Astrocyte (in vitro differentiated cells and primary cell): ENCODE measurements at regions not wholly inside any gene's neighbourhood (a gene's known extent, or its start where the extent isn't known, plus 50 kb on each side); places are given as distances from the start of the nearest gene placed in this dataset.

ENCODE experiments used
- DNase-seq: peaks from one replicate; pipeline ENCODE4 v3.0.0-alpha.2; 2010; ENCODE audit warnings: low read depth
- FAIRE-seq: peaks from 2 replicates; lab custom pipeline; 2011; peaks lifted over from hg19 to GRCh38; lab: Jason Lieb, UNC
- H2AFZ ChIP-seq: 2 replicates; pipeline ENCODE4 v1.6.0; 2012; ENCODE audit warnings: low read depth, low read length, inconsistent platforms
- H3K27ac ChIP-seq: 2 replicates; pipeline ENCODE4 v1.5.1; 2011; ENCODE audit warnings: low read depth, low read length, inconsistent platforms
- H3K27me3 ChIP-seq: 2 replicates; pipeline ENCODE4 v1.6.0; 2011; ENCODE audit warnings: low read length, inconsistent platforms; ENCODE audit not compliant: insufficient read depth
- H3K36me3 ChIP-seq: 2 replicates; pipeline ENCODE4 v1.5.1; 2011; ENCODE audit warnings: low read length, inconsistent platforms; ENCODE audit not compliant: insufficient read depth
- H3K4me1 ChIP-seq: 2 replicates; pipeline ENCODE4 v1.5.1; 2011; ENCODE audit warnings: low read length, inconsistent platforms; ENCODE audit not compliant: insufficient read depth
- H3K4me2 ChIP-seq: 2 replicates; pipeline ENCODE4 v1.6.0; 2012; ENCODE audit warnings: low read length, inconsistent platforms
- H3K4me3 ChIP-seq: 2 replicates; pipeline ENCODE4 v1.5.1; 2011; ENCODE audit warnings: low read depth, mild to moderate bottlenecking, low read length, inconsistent platforms; ENCODE audit not compliant: insufficient read depth
- H3K79me2 ChIP-seq: 2 replicates; pipeline ENCODE4 v1.6.0; 2012; ENCODE audit warnings: mild to moderate bottlenecking, low read length, inconsistent platforms; ENCODE audit not compliant: insufficient read depth
- H3K9ac ChIP-seq: 2 replicates; pipeline ENCODE4 v1.6.0; 2012; ENCODE audit warnings: mild to moderate bottlenecking, low read length, inconsistent platforms
- H3K9me3 ChIP-seq: 2 replicates; pipeline ENCODE4 v1.5.1; 2012; ENCODE audit warnings: low read depth, mild to moderate bottlenecking, low read length, inconsistent platforms; ENCODE audit not compliant: insufficient read depth
- H4K20me1 ChIP-seq: 2 replicates; pipeline ENCODE4 v1.6.0; 2012; ENCODE audit warnings: low read length, inconsistent platforms; ENCODE audit not compliant: insufficient read depth
- H3K27ac Mint-ChIP-seq: one replicate; pipeline ENCODE4 v1.8.0; 2021; ENCODE audit warnings: mild to moderate bottlenecking, mixed read lengths; ENCODE audit not compliant: unreplicated experiment
- H3K27me3 Mint-ChIP-seq: one replicate; pipeline ENCODE4 v1.8.0; 2021; ENCODE audit warnings: low read depth, mixed read lengths; ENCODE audit not compliant: unreplicated experiment
- H3K36me3 Mint-ChIP-seq: one replicate; pipeline ENCODE4 v1.8.0; 2021; ENCODE audit warnings: low read depth, mixed read lengths; ENCODE audit not compliant: unreplicated experiment
- H3K4me1 Mint-ChIP-seq: one replicate; pipeline ENCODE4 v1.8.0; 2021; ENCODE audit warnings: low read depth, mixed read lengths; ENCODE audit not compliant: unreplicated experiment
- H3K4me3 Mint-ChIP-seq: one replicate; pipeline ENCODE4 v1.8.0; 2021; ENCODE audit warnings: mild to moderate bottlenecking, moderate library complexity, mixed read lengths; ENCODE audit not compliant: unreplicated experiment
- H3K9me3 Mint-ChIP-seq: one replicate; pipeline ENCODE4 v1.8.0; 2021; ENCODE audit warnings: mild to moderate bottlenecking, mixed read lengths; ENCODE audit not compliant: unreplicated experiment
- CTCF ChIP-seq: IDR thresholded peaks from 2 replicates; pipeline ENCODE4 v1.5.1; 2011; ENCODE audit warnings: low read depth, mild to moderate bottlenecking, inconsistent platforms, low read length, moderate library complexity; ENCODE audit not compliant: insufficient read depth
- EZH2 ChIP-seq: IDR thresholded peaks from 2 replicates; pipeline ENCODE4 v1.6.1; 2012; ENCODE audit warnings: mild to moderate bottlenecking, low read length, inconsistent platforms; ENCODE audit not compliant: insufficient read depth

GRCh38 chr16:62565706-62566105, 529.5 kb upstream of the CDH8 start:
- Mint-ChIP-seq H3K36me3 (no peaks in the 10 kb centered on the region), H3K27ac (no peak overlapping the region), H3K9me3 (no peaks in the 10 kb centered on the region), H3K4me1 (no peaks in the 10 kb centered on the region), H3K4me3 (no peak overlapping the region), H3K27me3 (no peaks in the 10 kb centered on the region)
- no peaks in the 10 kb centered on the region for H3K9me3 ChIP-seq
- no peak overlapping the region for H3K9ac ChIP-seq
- FAIRE-seq: no peak
- H3K27ac ChIP-seq: no peak overlapping the region
- no peaks in the 10 kb centered on the region for H4K20me1 ChIP-seq
- no peak for DNase-seq
- H3K4me1 ChIP-seq: no peaks in the 10 kb centered on the region
- no peaks in the 10 kb centered on the region for H3K36me3 ChIP-seq
- TF ChIP-seq EZH2 (no peak), CTCF (no peak)
- no peaks in the 10 kb centered on the region for H3K79me2 ChIP-seq
- H2AFZ ChIP-seq: no peak overlapping the region
- no peak overlapping the region for H3K4me2 ChIP-seq
- H3K4me3 ChIP-seq: no peak overlapping the region
- no peaks in the 10 kb centered on the region for H3K27me3 ChIP-seq

- no peak overlapping the region for H3K4me2 ChIP-seq
- Mint-ChIP-seq H3K4me3 (no peak overlapping the region), H3K27ac (no peak overlapping the region), H3K36me3 (no peaks in the 10 kb centered on the region), H3K27me3 (no peaks in the 10 kb centered on the region), H3K4me1 (no peaks in the 10 kb centered on the region), H3K9me3 (no peaks in the 10 kb centered on the region)
- H3K4me3 ChIP-seq: no peak overlapping the region
- H3K9me3 ChIP-seq: no peaks in the 10 kb centered on the region
- H4K20me1 ChIP-seq: no peaks in the 10 kb centered on the region
- no peak overlapping the region for H3K27ac ChIP-seq
- H3K4me1 ChIP-seq: no peaks in the 10 kb centered on the region
- H3K36me3 ChIP-seq: no peaks in the 10 kb centered on the region
- DNase-seq (no peak), FAIRE-seq (no peak)
- no peaks in the 10 kb centered on the region for H3K79me2 ChIP-seq
- H3K9ac ChIP-seq: no peak overlapping the region
- TF ChIP-seq EZH2: no peak
- TF ChIP-seq CTCF: no peak
- no peak overlapping the region for H2AFZ ChIP-seq
- H3K27me3 ChIP-seq: no peaks in the 10 kb centered on the region
Measured at GRCh38 chr16:62564291-62564690, 528.1 kb upstream of the CDH8 start.

- Histone ChIP-seq H3K4me2 (no peak overlapping the region), H3K9me3 (no peaks in the 10 kb centered on the region), H3K9ac (no peak overlapping the region), H3K4me3 (no peak overlapping the region), H3K79me2 (no peaks in the 10 kb centered on the region), H4K20me1 (no peaks in the 10 kb centered on the region), H2AFZ (no peak overlapping the region), H3K4me1 (no peaks in the 10 kb centered on the region), H3K27ac (no peak overlapping the region), H3K36me3 (no peaks in the 10 kb centered on the region), H3K27me3 (no peaks in the 10 kb centered on the region)
- Mint-ChIP-seq H3K9me3 (no peaks in the 10 kb centered on the region), H3K27me3 (no peaks in the 10 kb centered on the region), H3K4me3 (no peak overlapping the region), H3K4me1 (no peaks in the 10 kb centered on the region), H3K27ac (no peak overlapping the region), H3K36me3 (no peaks in the 10 kb centered on the region)
- no peak for FAIRE-seq
- TF ChIP-seq CTCF (no peak), EZH2 (no peak)
- DNase-seq: no peak
Measured at GRCh38 chr16:62562121-62562520, 525.9 kb upstream of the CDH8 start.
